DOHH2 (cell line): ENCODE measurements at regions not wholly inside any gene's neighbourhood (a gene's known extent, or its start where the extent isn't known, plus 50 kb on each side); places are given as distances from the start of the nearest gene placed in this dataset.

Experiments used
- CTCF ChIP-seq: fragments of 200-600 bp; sonication (generic); IDR thresholded peaks from one replicate; pipeline ENCODE4 v1.5.1; 2014; ENCODE audit warnings: antibody characterized with exemption, mild to moderate bottlenecking, low read depth, low read length; ENCODE audit not compliant: poor library complexity, severe bottlenecking
- EZH2phosphoT487 ChIP-seq: fragments of 200-600 bp; sonication (generic); IDR thresholded peaks from 2 replicates; pipeline ENCODE4 v1.6.1; 2017; ENCODE audit warnings: borderline replicate concordance, mild to moderate bottlenecking, antibody characterized with exemption, low read length, moderate library complexity, mixed read lengths

GRCh38 chr2:104758199-104758620 lies 95.7 kb upstream of the POU3F3 start:
- TF ChIP-seq CTCF, result no peak
- TF ChIP-seq EZH2phosphoT487, result no peak
